GM12872 (cell line): ENCODE measurements at regions not wholly inside any gene's neighbourhood (a gene's known extent, or its start where the extent isn't known, plus 50 kb on each side); places are given as distances from the start of the nearest gene placed in this dataset.

Source experiments
- CTCF ChIP-seq: IDR thresholded peaks from 3 replicates; pipeline ENCODE4 v1.5.1; 2011; ENCODE audit warnings: low read depth, mild to moderate bottlenecking, low read length, moderate library complexity; ENCODE audit not compliant: insufficient read depth

DNA sequence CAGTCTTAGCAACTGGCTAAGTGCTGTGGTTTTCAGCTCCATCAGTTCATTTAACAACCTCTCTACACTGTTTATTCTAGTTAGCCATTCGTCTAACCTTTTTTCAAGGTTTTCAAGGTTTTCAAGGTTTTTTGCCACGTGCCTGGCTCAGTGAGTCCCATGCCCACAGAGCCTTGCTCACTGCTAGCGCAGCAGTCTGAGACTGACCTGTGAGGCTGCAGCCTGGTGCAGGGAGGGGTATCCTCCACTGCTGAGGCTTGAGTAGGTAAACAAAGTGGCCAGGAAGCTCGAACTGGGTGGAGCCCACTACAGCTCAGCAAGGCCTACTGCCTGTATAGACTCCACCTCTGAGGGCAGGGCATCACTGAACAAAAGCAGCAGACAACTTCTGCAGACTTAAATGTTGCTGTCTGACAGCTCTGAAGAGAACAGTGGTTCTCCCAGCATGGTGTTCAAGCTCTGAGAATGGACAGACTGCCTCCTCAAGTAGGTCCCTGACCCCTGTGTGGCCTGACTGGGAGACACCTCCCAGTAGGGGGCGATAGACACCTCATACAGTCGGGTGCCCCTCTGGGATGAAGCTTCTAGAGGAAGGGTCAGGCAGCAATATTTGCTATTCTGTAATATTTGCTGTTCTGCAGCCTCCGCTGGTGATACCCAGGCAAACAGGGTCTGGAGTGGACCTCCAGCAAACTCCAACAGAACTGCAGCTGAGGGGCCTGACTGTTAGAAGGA lies 424.7 kb upstream of the DDI1 start:
- TF ChIP-seq CTCF = 0 out of 3 replicates have a peak, but pooled peaks have one; percentile 9

DNA sequence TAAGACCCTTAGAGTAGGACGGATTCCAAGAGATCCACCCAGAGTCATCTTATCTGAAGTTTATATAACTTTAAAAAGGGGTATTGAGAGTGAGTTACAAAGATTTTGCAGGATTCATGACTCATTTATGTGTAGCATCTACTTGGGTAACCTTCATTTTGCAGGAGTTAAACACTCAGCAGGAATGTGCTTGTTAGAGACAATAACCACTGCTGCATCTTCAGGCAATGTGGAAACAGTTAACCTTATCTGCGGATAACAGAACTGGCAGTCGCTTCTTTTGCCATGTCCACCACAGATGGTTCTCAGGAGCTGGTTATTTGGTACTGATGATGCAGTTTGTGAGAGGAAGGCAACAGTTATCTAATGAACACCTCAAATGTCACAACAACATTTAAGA lies 417.9 kb upstream of the DDI1 start:
- no peak for TF ChIP-seq CTCF

DNA sequence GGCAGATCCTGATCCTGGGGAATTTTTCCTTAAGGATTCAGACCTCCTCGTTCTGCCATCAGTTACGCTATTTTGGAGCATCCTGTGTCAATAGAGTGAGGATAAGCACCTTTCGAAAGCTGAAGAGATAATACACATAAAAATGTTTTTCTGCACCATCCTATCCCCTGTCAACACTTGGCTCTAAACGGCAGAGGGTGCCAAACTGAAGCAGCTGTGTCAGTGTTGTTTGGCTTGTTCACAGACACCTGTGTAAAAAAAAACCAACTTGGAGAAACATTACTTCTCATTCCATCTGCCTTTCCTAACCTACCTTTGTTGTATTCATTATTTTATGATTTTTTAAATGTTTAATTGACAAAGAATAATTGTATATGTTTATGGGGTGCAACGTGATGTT lies 417.0 kb upstream of the DDI1 start:
- TF ChIP-seq CTCF = peak; percentile 21; the same call in 1 of the 3 replicates

GRCh38 chr11:103619938-103620337 lies 416.5 kb upstream of the DDI1 start:
- no peak for TF ChIP-seq CTCF

DNA sequence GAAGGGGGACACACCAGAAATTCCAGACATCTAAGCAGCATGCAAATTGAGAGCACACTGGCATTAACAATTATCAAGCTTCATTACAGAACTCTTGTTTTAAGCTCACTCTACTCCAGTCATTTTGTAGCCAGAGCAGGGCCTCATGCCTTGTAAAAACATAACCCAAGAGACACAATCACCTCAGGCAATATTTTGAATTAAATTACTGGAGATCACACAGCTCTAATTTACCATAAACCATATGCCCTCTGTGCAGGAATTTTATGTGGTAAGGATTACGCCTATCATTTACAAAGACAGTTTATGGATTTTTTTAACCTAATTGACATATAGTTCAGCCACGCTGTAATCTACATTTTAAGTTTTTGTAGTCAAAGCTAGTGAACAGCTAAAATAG lies 414.1 kb upstream of the DDI1 start:
- TF ChIP-seq CTCF = no peak

GRCh38 chr11:103623933-103624332 lies 412.5 kb upstream of the DDI1 start:
- TF ChIP-seq CTCF = no peak

DNA sequence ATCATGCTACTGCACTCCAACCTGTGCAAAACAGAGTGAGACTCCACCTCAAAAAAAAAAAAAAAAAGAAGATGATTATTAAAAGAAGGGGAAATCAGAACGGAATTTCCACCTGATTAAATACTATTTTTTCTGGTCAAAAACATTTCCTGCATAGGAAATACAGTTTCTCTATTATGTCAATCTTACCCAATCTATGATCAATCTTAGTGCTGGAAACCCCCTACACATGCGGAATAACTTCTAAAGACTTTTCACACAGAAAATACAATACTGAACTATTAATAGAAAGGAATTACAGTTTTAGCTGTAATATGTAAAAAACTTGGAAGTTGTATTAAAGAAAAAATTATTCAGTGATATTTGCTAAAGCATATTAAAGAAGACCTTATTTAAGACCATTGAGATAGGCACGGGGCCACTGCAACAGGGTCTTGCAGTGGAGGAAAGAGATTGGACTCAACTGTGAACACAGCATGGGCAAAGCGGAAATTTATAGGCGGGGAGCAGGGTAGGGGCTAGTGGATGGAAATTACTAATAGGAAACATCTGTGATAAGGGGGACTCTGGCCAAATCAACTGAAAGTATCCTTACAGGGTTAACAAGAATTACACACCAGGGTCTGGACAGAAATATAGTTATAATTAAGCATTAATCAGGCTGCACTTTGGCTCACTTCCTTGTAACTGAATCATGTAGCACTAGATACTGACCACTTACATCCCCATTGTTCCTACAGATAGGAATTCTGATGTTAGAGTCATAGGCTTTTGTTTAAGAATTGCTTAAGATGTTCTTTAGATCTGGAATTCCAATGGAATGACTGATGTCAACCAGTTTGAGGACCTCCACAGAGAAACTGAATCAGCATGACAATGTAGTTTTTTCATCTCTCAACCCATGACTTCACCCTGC lies 411.5 kb upstream of the DDI1 start:
- no peak for TF ChIP-seq CTCF
